Tibial artery (tissue), 4 donors: ENCODE measurements at regions not wholly inside any gene's neighbourhood (a gene's known extent, or its start where the extent isn't known, plus 50 kb on each side); places are given as distances from the start of the nearest gene placed in this dataset.
"Not testable (repeated sequence)": the region's sequence is repeated elsewhere in the genome, so short reads cannot be mapped to it uniquely, and the experiment has no call there.

Source experiments
- DNase-seq, 2 donors: peaks; one replicate each; pipeline ENCODE4 v3.0.0-alpha.2; 2019
- H3K27ac ChIP-seq, 2 donors: fragments of 200-600 bp; sonication (generic) in 1 of 2; 1 replicate in 1 of 2; 2 replicates in 1 of 2; pipeline ENCODE4 v1.5.1; 2018 to 2019; ENCODE audit warnings: mild to moderate bottlenecking in 1 of 2
- H3K27me3 ChIP-seq, 2 donors: fragments of 200-600 bp; sonication (generic) in 1 of 2; one replicate each; pipeline versions ENCODE4 v1.5.1 to v1.6.0; 2016 to 2019
- H3K36me3 ChIP-seq, 3 donors: fragments of 200-600 bp; sonication (generic) in 2 of 3; one replicate each; pipeline ENCODE4 v1.5.1; 2016 to 2019; ENCODE audit warnings: mild to moderate bottlenecking in 2 of 3
- H3K4me1 ChIP-seq, 4 donors: fragments of 200-600 bp; sonication (generic) in 2 of 4; 1 replicate in 3 of 4; 2 replicates in 1 of 4; pipeline ENCODE4 v1.5.1; 2016 to 2019
- H3K4me3 ChIP-seq, 2 donors: fragments of 200-600 bp; sonication (generic) in 1 of 2; 1 replicate in 1 of 2; 2 replicates in 1 of 2; pipeline ENCODE4 v1.5.1; 2018 to 2019; ENCODE audit warnings: mild to moderate bottlenecking in 2 of 2
- H3K9me3 ChIP-seq, 3 donors: fragments of 200-600 bp; sonication (generic) in 1 of 3; one replicate each; pipeline ENCODE4 v1.5.1; 2016 to 2019
- intact Hi-C: fragments of 100-400 bp; cut with DNase I; formaldehyde crosslinking; loops from one replicate; pipeline ENCODE4 v1.15.0; 2023; ENCODE audit warnings: low total_unique reads
- TF ChIP-seq, protein P1 (sequence below), 2 experiments: fragments of 200-600 bp in 1 of 2; fragments of 450-650 bp in 1 of 2; IDR thresholded peaks; one replicate each; pipeline ENCODE4 v1.5.1; 2017 to 2019; ENCODE audit warnings: antibody characterized with exemption in 2 of 2, mild to moderate bottlenecking in 1 of 2, moderate library complexity in 1 of 2

DNA sequence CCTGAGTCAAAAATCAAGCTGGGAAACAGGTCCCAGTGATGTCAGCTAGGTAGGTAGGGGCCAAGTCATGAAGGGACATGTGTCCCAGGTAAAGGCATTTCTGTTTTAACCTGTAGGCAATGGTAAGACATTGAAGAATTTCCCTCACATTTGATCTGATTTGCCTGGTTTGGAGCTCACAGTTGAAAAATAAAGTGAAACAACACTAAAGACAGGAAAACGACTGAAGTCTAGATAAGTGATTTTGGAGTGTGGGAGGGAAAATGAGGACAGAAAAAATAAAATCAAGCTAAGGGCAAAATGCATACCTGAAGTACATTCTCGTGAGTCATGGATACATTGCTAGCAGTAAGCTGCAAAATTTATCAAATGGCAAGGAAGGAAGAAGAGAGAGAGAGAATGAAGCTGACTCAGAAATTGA, 169.9 kb downstream of the SKIDA1 start:
- TF ChIP-seq, protein P1, sequence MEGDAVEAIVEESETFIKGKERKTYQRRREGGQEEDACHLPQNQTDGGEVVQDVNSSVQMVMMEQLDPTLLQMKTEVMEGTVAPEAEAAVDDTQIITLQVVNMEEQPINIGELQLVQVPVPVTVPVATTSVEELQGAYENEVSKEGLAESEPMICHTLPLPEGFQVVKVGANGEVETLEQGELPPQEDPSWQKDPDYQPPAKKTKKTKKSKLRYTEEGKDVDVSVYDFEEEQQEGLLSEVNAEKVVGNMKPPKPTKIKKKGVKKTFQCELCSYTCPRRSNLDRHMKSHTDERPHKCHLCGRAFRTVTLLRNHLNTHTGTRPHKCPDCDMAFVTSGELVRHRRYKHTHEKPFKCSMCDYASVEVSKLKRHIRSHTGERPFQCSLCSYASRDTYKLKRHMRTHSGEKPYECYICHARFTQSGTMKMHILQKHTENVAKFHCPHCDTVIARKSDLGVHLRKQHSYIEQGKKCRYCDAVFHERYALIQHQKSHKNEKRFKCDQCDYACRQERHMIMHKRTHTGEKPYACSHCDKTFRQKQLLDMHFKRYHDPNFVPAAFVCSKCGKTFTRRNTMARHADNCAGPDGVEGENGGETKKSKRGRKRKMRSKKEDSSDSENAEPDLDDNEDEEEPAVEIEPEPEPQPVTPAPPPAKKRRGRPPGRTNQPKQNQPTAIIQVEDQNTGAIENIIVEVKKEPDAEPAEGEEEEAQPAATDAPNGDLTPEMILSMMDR (IDR thresholded peaks at IDR 0.05) = no peak
- no peaks in the 10 kb centered on the region for H3K36me3 ChIP-seq
- H3K9me3 ChIP-seq = no peaks in the 10 kb centered on the region
- H3K4me1 ChIP-seq = peaks cover 0 to 3% (median 0%) of the 10 kb centered on the region in 4 donors
- intact Hi-C loops = no loop called here
- DNase-seq = no peak
- no peaks in the 10 kb centered on the region for H3K27me3 ChIP-seq
- H3K4me3 ChIP-seq = no peak overlapping the region
- H3K27ac ChIP-seq = no peak overlapping the region

- Histone ChIP-seq H3K36me3 (no peaks in the 10 kb centered on the region), H3K4me3 (no peak overlapping the region), H3K9me3 (no peaks in the 10 kb centered on the region), H3K4me1 (peaks cover 0 to 14% (median 0%) of the 10 kb centered on the region in 4 donors), H3K27ac (no peak overlapping the region), H3K27me3 (no peaks in the 10 kb centered on the region)
- DNase-seq = no peak
- TF ChIP-seq, protein P1 (IDR thresholded peaks at IDR 0.05) = no peak
- intact Hi-C loops = no loop called here
Observed at GRCh38 chr10:21352886-21353285, 172.6 kb downstream of the SKIDA1 start.

- DNase-seq, H3K4me3 ChIP-seq, H3K36me3 ChIP-seq, H3K9me3 ChIP-seq, intact Hi-C loops, H3K27ac ChIP-seq, H3K27me3 ChIP-seq: not testable (repeated sequence)
- peaks cover 0 to 14% (median 0%) of the 10 kb centered on the region in 4 donors for H3K4me1 ChIP-seq
Observed at GRCh38 chr10:21351594-21351993, 173.9 kb downstream of the SKIDA1 start.

DNA sequence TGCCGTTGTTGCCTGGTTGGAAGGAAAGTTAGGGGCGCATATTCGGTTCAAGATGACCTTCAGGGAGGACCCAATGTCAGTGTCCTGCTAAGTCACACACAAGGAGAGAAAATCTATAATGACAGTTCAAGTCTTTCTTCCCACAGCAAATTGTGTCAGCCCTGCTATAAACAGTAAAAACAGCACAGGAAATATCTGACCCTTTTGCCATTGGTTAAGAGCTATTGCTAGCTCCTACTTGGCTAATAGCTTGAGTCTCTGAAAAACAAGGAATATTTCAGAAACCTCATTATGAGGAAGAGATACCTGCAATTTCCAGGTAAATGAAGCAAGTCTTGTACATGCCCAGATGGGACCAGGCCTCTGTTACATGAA, 175.6 kb downstream of the SKIDA1 start:
- intact Hi-C loops = no loop called here
- H3K27ac ChIP-seq = no peak overlapping the region
- no peaks in the 10 kb centered on the region for H3K9me3 ChIP-seq
- no peaks in the 10 kb centered on the region for H3K27me3 ChIP-seq
- no peaks in the 10 kb centered on the region for H3K36me3 ChIP-seq
- TF ChIP-seq, protein P1 (IDR thresholded peaks at IDR 0.05) = no peak
- H3K4me3 ChIP-seq = no peak overlapping the region
- H3K4me1 ChIP-seq = peaks cover 0 to 14% (median 0%) of the 10 kb centered on the region in 4 donors
- no peak for DNase-seq

- intact Hi-C loops = no loop called here
- Histone ChIP-seq H3K27me3 (no peaks in the 10 kb centered on the region), H3K4me3 (no peak overlapping the region), H3K27ac (no peak overlapping the region), H3K4me1 (peaks cover 0 to 14% (median 0%) of the 10 kb centered on the region in 4 donors), H3K36me3 (no peaks in the 10 kb centered on the region), H3K9me3 (no peaks in the 10 kb centered on the region)
- TF ChIP-seq, protein P1 (IDR thresholded peaks at IDR 0.05) = no peak
- no peak for DNase-seq
Observed at GRCh38 chr10:21347785-21348170, 177.7 kb downstream of the SKIDA1 start.

DNA sequence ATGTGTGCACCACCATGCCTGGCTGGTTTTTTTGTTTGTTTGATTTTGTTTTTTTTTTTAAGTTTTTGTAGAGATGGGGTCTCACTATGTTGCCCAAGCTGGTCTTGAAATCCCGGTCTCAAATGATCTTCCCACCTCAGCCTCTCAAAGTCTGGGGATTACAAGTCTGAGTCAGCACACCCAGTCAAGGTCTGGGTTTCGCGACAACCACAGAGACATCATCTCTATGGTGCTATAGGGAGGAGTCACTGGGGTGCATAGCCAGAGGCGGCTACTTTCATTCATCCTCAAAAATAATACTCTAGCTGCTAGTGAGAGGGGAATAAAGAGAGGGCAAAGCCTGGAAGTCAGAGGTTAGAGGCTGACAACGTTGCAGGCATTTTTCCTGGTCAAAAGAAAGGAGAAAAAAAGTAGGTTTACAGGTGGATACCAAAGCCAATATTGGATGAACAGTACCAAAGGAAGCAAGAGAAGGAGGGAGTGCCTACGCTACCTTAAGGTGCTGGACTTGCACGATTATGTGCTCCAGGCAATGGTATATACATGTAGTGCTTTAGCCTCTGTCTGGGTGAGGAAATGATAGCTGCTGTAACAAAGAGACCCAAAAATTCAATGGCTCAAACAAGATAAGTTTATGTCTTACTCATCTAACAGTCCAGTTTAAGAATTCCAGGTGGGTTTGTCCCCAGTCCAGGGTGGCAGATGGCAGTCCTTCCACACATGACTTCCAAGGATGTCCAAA, 178.3 kb downstream of the SKIDA1 start:
- DNase-seq = no peak
- Histone ChIP-seq H3K4me1 (peaks cover 0 to 14% (median 0%) of the 10 kb centered on the region in 4 donors), H3K27ac (no peak overlapping the region), H3K9me3 (no peaks in the 10 kb centered on the region), H3K27me3 (no peaks in the 10 kb centered on the region), H3K4me3 (no peak overlapping the region), H3K36me3 (no peaks in the 10 kb centered on the region)
- intact Hi-C loops = no loop called here
- TF ChIP-seq, protein P1 (IDR thresholded peaks at IDR 0.05) = no peak
